ENCODE measurements at regions not wholly inside any gene's neighbourhood (a gene's known extent, or its start where the extent isn't known, plus 50 kb on each side); places are given as distances from the start of the nearest gene placed in this dataset.

DNA sequence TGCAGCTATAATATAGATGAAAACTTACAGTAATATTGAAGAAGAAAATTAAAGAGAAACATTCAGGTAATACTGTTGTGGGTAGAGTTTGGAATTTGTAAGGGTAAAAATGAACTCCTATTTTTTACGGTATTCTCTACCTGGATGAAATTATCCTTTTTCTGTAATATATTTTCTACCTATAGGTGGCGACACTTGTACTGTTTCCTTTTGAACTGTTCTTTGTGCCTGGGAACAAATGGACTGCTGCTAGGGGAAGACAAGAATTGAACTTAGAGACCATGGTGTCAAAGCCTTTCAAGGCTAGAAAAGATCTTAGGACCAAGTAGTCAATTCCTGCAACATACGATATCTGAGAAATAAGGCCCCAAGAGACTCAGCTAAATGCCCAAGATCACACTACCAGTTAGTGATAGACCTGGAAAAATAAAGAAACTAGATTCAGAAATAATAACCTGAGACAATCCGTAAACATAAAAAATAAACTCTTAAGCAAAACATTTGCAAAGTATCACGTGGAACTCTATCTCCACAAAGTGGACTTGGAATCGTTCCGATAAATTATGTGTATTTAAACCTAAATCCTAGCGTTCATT, 383.8 kb downstream of the TFAP2A start:
- no peak for DNase-seq

DNA sequence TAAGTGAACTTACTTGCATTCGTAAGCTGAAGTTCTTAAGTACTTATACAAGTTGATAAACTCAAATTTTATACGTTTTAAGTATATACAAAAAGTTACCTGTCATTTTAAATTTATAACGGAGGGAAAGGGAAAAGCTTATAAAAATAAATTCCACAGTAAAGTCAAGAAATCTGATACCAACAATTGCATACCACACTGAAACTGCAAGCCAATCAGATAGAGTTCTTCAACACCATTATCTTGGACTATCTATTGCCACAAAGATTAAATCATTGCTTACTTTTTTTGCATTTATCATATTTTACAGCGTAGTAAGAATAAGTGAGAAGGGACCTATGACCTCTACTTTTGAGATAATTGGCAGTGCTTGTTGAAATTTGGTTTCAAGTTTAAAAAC, 386.7 kb downstream of the TFAP2A start:
- no peak for DNase-seq

DNA sequence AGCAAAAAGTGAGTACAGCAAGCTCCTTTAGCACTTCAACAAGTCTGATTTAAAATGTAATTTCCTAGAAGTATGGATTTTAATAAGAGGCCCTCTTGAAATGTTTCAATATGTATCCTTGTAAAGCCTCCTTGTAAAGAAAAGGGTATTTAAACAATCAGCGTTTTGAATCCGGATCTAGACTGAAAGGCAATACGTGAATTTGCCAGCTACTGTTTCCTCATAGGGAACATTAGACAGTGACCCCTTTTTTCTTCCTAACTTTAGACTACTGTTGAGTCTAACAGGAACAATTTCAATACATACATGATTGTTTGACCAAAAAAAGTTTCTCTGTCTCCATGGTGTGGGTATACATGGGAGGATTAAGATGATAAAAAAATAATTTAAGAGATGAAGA, 395.0 kb downstream of the TFAP2A start:
- DNase-seq: no peak

DNA sequence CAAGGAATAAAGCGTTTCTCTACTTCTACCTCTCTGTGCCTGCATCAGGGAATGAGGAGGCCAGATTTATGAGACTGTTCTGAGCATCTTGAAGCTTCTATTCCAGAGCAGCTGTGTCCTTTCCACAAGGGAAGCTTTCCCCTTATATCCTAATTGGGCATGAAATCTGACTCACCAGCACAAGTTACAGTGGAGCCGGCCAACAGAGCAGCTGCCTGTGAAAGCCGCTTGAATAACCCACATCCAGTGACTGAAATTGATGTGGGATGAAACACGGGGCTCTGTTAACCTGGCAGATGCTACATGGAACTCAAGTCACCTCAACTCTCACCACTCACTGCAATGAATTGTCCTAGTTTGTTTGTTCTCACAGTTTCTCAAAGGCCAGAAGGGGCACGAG, 400.3 kb downstream of the TFAP2A start:
- DNase-seq: peak; percentile 60

DNA sequence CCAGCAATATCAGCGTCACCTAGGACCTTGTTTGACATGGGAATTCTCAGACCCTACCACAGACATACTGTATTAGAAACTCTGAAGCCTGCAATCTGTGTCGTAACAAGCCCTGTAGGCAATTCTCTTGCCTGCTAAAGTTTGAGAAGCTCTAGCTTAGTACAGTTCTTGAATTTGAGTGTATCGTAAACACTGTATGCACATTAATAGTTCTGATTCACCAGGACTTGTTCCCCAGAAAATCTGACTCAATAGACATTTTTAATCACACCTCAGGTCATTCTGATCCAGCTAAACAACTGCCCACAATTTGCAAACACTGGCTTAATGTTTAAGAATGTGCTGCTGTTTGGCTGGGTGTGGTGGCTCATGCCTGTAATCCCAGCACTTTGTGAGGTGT, 414.3 kb downstream of the TFAP2A start:
- DNase-seq: no peak

DNA sequence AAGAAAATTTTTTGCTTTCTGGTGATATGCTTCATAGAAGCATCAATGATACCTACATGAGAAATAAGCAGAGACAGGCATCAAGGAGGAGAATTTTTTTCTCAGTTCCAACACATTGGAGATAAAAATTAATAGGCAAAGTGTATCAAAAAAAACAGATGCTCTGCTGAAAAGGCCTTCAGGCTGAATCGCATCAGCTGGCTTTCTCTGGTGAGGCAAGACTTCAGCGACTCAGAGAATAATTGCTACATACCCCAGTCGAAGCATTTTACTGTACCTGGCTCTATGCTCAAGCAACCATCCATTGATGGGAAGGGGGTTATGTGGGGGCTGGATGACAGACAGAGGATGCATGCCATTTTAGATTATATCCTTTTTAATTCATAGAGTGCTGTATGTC, 415.1 kb downstream of the TFAP2A start:
- no peak for DNase-seq

DNA sequence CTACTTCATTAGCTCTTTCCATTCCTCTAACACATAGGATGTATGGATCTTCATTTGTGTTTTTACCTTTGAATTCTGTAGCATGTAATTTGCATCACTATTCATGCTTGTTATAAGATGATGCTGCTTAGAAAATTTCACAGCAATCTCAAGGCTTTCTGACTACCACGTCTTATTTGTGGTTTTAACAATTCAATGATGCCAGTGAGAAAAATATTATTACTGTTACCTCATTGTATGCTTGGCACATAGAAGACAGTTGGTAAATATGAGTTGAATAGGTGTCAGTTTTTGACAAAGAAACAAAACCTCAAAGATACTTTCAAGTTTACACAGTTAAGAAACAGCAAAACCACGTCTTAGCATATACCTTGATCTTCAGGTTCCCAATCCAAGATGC, 428.6 kb downstream of the TFAP2A start:
- DNase-seq: no peak

DNA sequence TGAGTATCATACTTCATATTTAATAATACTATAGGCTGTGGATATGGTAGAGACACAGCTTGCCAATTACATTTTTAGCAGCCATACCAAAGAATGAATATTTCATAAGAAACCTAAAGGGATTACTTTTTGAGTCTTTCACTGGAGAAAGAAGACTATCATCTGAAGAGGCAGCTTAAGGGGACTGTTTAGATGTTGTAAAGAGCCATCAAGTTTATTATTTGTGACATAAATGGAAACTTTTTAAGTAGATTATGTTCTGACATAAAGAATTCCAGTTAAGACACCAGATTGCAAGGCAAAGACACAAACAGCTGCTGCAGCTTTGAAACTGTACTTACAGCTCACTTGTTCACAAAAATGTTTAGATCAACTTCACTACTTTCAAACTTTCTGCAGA, 429.4 kb downstream of the TFAP2A start:
- no peak for DNase-seq

DNA sequence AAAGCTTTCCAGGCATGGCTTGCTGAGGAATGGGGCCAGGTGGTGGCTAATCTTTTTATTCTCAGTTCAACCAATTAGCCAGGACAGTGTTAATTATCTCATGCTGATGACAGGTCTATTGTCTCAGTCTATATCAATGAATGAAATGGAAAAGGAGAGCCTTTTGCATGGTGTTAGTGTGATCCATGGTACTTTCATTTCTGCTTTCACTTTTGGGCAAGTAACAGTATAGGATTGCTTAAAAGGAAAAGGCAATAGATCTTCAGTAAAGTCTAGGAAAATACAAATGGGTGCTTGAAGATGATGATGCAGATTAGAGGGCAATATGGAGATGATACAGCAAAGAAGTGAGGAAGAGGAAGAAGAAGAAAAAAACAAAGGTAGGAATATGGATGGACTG, 430.3 kb downstream of the TFAP2A start:
- no peak for DNase-seq

DNA sequence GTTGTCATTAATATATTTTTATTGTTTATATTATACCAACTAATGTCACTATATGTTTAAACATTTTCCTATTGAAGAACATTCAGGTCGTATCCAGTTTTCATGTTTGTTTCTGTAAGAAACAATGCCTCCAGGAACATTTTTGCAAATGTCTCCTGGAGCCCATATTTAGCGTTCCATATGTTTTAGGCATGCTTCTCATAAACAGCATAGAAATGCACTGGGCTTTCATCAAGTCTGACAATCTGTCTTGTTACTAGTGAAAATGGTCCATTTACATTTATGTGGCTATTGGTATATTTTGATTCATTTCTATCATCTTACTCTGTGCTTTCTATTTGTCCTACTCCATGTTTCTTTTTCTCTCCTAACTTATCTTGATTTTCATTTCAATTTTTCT, 431.7 kb downstream of the TFAP2A start:
- no peak for DNase-seq

DNA sequence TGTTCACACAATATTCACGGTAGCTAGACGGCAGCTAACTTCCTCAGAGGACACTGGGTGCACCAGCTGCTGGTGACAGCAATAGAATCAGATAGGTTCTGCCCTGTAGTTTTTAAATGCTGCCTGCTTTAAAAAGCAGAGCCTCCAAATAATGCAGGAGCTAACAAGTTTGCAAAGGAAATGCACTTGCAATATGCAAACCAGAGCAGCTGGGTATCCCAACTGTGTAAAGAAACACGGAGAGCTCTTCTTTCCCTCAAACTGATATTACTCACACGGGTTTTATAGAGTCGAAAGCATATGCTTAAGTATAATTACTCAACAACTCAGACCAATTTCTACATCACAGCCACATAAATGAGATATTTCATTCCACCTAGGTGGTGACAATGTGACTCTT, 432.7 kb downstream of the TFAP2A start:
- DNase-seq: no peak

DNA sequence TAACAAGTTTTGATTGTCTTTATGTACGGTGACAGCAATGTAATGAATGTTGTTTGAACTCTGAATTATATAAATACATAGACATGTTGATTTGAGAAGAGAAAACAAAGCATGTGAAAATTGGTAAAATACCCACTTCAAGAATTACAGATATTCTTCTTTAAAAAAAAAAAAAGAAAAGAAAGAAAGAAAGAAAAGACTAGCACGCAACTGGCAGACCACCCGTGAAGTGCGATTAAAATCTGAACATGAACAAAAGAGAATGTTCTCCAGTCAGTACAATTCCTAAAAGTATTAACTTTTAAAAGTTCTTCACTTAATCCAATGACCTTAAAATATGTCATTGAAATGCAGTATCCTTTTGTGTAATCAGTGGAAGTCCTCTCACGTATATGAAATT, 434.9 kb downstream of the TFAP2A start:
- DNase-seq: no peak

DNA sequence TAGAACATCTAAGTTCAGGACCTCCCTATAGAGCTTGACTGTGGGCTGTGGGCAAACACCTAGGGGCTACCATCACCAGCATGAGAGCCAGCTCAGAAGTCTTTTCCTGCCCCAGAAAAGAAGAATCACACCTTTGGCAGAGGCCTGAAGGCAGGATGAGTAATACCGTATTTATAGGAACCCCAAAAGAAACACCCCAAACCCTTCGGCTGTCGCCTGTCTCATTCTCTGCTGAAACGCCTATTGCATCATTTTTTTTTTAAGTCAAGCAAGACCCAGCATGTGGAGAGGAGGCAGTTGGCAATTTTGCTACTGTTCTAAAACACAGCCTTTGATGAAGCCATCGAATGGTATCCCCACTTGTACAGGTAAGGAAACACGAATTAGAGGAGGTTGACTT, 436.4 kb downstream of the TFAP2A start:
- no peak for DNase-seq

DNA sequence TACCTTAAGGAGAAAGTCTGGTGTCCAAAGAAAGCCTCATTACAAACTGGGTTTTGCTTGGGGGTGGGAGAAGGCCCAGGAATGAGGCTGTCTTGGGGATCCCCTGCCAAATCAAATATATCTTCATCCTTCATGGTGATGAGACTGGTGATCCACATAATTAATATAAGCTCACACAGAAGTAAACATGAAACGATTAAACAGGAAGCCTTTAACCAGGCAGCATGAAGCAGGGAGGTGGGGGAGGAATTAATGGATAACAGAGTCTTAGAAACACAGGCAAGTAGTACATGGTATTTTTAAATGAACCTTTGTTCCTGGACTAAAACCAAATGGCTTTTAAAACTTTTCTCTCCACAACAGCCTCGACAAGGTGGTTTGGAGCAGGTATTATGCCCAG, 437.5 kb downstream of the TFAP2A start:
- no peak for DNase-seq

DNA sequence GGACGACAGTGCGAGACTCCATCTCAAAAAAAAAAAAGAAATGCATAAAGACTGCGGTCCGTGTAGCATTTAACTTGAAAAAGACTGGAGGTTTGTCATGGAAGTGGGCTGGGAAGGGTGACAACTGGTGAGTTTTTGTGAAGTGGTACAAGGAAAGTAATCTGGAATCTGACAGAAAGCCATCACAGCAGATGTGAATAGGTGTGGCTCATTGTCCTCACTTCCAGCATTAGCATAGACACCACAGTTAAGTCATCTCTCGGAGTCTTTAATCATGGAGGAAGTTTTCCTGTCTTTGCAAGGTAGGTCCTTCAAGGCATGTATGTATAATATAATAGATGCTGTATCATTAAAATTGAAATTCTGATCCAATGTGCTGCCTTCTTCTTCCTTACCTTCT, 453.2 kb downstream of the TFAP2A start:
- no peak for DNase-seq

DNA sequence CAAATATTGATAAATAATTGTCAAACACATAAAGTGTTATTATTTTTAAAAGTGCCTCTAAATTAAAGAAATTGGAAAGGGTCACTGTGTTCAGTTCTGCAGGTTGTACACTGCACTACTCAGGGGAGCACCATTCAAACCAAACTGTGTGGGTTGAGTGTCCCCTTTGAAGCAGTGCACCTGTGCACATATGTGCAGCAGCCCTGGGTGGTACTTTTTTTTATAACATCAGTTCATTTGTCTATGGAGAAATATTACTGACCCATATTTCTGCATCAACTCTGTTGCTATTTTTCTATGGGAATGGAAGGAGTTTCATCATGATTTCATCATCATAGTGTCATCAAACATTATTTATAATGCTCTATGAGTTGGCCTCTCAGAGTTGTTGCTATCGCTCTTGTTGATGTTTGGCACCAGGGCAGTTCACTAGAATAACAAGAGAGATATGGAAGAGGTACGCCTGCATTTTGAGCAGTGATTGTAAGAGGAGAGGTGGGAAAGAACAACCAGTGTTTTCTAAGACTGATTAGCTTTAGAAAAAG, 457.6 kb downstream of the TFAP2A start:
- DNase-seq: no peak

DNA sequence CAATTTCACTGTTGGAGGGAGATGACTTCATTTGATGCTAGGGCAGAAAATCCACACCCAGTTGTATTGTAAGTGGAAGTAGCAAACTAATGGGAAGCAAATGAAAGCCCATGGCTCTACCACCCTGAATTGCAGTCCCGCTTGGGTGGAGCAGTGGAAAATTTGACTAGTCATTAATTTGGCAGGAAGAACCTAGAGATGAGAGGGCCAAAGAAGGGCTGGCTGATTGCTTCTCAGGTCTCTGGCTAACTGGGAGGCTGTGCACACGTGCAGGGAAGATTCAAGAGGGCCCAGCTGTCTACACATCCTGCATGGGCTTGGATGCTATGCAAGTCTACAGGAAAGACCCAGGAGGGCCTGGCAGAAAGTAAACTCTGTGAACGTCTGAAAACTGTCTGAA, 466.2 kb downstream of the TFAP2A start:
- DNase-seq: no peak

DNA sequence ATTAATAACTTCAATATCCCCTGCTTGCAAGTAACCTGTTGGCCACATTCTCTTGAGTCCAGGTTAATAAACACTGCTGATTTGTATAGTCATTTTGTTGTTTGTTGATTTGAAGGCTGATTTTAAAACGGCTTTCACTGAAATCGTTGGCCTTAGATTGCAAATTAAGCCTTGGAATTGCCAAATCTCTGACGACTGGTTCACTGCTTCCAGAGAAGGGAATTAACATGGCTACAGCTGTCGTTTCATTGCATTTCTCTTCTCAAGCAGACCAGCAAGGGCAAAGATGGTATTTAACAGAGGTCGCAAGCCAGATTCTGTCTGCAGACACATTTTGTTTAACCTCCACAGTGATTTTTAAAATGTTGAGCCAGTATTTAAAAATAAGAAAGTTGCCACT, 470.9 kb downstream of the TFAP2A start:
- DNase-seq: no peak

DNA sequence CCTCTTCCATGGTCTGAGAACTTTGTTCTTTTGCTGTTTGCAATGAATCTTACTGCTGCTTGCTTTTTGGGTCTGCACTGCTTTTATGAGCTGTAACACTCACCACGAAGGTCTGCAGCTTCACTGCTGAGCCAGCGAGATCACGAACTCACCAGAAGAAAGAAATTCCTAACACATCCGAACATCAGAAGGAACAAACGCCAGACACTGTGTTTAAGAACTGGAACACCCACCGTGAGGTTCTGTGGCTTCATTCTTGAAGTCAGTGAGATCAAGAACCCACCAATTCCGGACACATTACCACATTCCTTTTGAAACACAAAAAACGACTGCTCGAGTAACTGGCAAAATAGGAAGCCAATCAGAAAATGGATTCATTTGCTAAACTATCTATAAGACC, 471.8 kb downstream of the TFAP2A start:
- DNase-seq: no peak

DNA sequence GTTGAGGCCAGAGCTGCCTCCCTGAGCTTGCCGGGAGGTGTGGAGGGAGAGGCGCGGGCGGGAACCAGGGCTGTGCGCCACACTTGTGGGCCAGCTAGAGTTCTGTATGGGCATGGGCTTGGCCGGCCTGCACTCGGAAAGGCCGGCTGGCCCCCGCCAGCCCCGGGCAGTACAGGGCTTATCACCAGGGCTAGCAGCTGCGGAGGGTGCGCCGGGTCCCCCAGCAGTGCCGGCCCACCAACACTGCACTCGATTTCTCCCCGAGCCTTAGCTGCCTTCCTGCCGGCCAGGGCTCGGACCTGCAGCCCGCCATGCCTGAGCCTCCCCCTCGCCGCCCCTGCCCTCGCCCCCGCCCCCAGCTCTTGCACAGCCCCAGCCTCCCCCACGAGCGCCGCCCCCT, 472.7 kb downstream of the TFAP2A start:
- DNase-seq: no peak

DNA sequence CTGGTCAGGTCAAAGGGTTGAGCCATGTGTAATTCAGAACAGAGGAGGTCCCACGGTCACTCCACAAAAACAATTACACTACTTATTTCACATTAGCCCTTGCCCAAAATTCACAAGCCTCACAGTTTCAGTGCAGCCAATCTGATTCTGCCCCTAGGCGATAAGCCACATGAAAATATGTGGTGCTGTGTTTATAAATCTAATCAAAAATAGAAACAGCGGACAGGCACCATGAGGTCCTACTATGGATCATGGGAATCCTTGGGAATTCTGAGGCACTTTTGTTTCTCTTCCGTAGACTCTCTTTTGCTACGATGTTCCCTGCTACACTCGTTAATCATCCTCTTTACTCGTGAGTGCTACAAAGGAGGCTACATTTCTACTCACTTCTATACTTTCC, 476.1 kb downstream of the TFAP2A start:
- DNase-seq: no peak

DNA sequence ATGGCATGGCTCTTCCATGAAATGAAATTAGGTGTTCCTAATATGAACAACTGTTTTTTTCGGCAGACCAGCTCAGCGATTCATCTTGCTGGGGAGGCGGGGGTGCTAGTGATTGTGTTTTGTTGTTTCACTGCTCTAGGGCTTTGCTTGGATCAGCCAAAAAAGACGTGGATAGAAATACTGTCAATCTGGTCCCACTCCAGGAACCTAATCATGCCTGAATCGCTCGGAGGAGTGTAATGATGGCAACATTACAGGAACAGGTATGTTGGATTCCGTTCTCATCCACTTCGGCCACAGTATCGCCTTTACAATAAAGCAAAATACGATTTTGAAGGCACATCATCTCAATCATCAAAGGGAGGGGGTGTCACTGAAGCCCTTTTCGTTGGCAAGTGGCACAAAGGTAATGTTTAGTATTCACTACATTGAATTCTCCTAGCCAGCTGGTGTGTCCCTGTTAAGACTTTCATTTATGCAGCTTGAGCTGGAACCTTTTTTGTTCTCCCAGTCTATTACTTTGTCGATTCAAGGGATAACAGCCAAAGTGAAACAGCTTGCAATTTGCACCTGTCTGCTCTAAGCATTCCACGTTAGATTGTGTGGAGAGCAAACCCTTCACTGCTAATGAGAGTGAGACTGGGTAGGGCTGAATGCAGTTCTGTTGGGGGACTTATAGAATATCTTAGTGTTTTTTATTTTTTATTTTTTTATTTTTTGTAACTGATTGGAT, 477.7 kb downstream of the TFAP2A start:
- DNase-seq: no peak

DNA sequence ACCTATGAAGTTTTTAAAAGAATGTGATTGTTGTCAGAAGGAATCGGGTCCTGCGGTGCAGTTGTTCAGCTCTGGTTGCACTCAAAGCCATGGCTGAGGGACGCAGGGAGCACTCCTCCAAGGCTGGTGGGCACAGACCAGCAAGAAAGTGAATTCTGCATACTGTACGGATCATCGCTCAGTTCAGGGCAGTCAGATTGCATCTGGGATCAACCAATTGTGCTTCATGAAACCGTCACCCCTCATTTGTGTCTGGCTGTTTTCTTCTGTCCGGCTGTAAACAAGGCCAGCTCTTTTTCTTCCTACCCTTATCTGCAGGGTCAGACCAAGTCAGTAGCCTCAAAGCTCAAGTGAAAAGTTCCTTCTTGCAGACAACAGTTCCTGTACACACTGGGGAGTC, 478.3 kb downstream of the TFAP2A start:
- no peak for DNase-seq

DNA sequence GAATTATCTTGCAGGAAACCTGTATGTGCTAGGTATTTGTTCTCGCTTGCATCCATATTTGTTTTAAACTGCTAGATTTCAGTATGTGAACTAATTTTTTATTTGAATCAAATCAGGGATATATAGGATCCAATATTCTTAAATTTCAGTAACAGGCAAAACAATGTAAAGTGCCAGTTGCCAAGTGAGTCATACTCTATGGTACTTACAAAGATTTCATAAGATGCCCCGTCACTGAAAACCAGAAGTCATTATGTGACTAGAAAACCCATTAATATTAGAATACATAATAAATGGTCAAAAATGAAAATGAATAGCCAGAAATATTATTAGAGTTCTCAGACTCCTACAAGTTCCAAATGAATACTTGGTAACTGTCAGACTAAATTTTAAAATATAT, 481.2 kb downstream of the TFAP2A start:
- no peak for DNase-seq

DNA sequence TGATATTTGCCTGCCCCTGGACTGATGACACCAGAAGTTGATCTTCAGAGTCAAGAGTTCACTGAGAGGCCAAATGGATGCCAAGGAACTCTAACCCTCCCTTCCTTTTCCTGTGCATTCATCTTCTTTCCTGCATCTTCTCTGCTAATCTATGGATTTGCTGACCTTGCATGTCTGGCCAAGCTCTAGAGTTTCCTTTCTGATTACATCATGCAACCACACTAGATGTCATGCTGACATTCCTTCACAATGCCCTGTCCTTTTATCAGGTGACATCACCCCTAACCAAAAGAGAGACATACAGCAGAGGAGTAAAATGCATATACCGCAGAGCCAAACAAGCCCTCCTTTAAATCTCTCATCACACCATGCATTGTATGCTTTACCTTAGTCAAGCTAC, 487.6 kb downstream of the TFAP2A start:
- no peak for DNase-seq

Measured in islet precursor cell (in vitro differentiated cells).